Thyroid gland (tissue), 4 donors: ENCODE measurements at regions not wholly inside any gene's neighbourhood (a gene's known extent, or its start where the extent isn't known, plus 50 kb on each side); places are given as distances from the start of the nearest gene placed in this dataset.

Source experiments
- DNase-seq, 2 donors: peaks; one replicate each; pipeline ENCODE4 v3.0.0-alpha.2; 2019
- H3K27ac ChIP-seq, 3 donors: fragments of 200-600 bp; sonication (generic); 1 replicate in 2 of 3; 2 replicates in 1 of 3; pipeline ENCODE4 v1.5.1; 2016 to 2019; ENCODE audit warnings: mild to moderate bottlenecking in 1 of 3, moderate library complexity in 1 of 3
- H3K27me3 ChIP-seq: fragments of 200-600 bp; sonication (generic); one replicate; pipeline ENCODE4 v1.5.1; 2019
- H3K36me3 ChIP-seq, 2 donors: fragments of 200-600 bp; sonication (generic); one replicate each; pipeline ENCODE4 v1.5.1; 2016 to 2019
- H3K4me1 ChIP-seq, 2 donors: fragments of 200-600 bp; sonication (generic); one replicate each; pipeline ENCODE4 v1.5.1; 2017 to 2019
- H3K4me3 ChIP-seq, 3 donors: fragments of 200-600 bp; sonication (generic); replicated peaks in 1 of 3; 1 replicate in 2 of 3; 2 replicates in 1 of 3; pipeline ENCODE4 v1.5.1; 2016; ENCODE audit warnings: mild to moderate bottlenecking in 1 of 3
- H3K9me3 ChIP-seq: fragments of 200-600 bp; sonication (generic); one replicate; pipeline ENCODE4 v1.5.1; 2017
- CTCF ChIP-seq, 6 experiments: fragments of 200-600 bp in 3 of 6; fragments of 450-650 bp in 3 of 6; sonication (generic) in 3 of 6; IDR thresholded peaks; one replicate each; pipeline ENCODE4 v1.5.1; 2016 to 2019; ENCODE audit warnings: antibody characterized with exemption in 6 of 6, mild to moderate bottlenecking in 2 of 6, inconsistent platforms in 1 of 6, moderate library complexity in 1 of 6
- POLR2A ChIP-seq, 2 donors: fragments of 450-650 bp; IDR thresholded peaks; one replicate each; pipeline ENCODE4 v1.6.1; 2017; ENCODE audit warnings: antibody characterized with exemption in 2 of 2, mild to moderate bottlenecking in 2 of 2, moderate library complexity in 1 of 2
- WGBS, 2 donors: methylation state at CpG; one replicate each; pipeline ENCODE4 v1.1.5; 2017; 5-methylcytosine and 5-hydroxymethylcytosine counted together
- intact Hi-C: fragments of 100-400 bp; cut with DNase I; formaldehyde crosslinking; loops from one replicate; pipeline ENCODE4 v1.15.1; 2023

GRCh38 chrX:68892134-68892533 is 63.3 kb downstream of the EFNB1 start:
- Histone ChIP-seq H3K9me3 (no peaks in the 10 kb centered on the region), H3K4me3 (no peak overlapping the region), H3K27ac (no peak overlapping the region), H3K36me3 (no peaks in the 10 kb centered on the region), H3K27me3 (no peaks in the 10 kb centered on the region), H3K4me1 (peaks cover 0 to 12% of the 10 kb centered on the region in 2 donors)
- TF ChIP-seq POLR2A (IDR thresholded peaks at IDR 0.05) = no peak
- TF ChIP-seq CTCF (IDR thresholded peaks at IDR 0.05) = no peak
- no peak for DNase-seq
- intact Hi-C loops = no loop called here
- no CpG with 5 or more reads among the region's 2 CpGs for WGBS, 2 donors
